Adrenal gland (tissue), 9 donors: ENCODE measurements at regions not wholly inside any gene's neighbourhood (a gene's known extent, or its start where the extent isn't known, plus 50 kb on each side); places are given as distances from the start of the nearest gene placed in this dataset.

Experiments used
- DNase-seq, 7 donors: peaks; one replicate each; pipeline ENCODE4 v3.0.0-alpha.2; 2019 to 2020
- H3K27ac ChIP-seq, 5 donors: fragments of 200-600 bp; sonication (generic) in 4 of 5; 1 replicate in 3 of 5; 2 replicates in 2 of 5; pipeline versions ENCODE4 v1.5.1 to v1.8.0; 2016 to 2020; ENCODE audit warnings: mild to moderate bottlenecking in 1 of 5
- H3K27me3 ChIP-seq: fragments of 200-600 bp; 2 replicates; pipeline ENCODE4 v1.8.0; 2021
- H3K36me3 ChIP-seq, 2 donors: fragments of 200-600 bp; replicated peaks in 1 of 2; 1 replicate in 1 of 2; 2 replicates in 1 of 2; pipeline versions ENCODE4 v1.5.1 to v1.8.0; 2018 to 2022
- H3K4me1 ChIP-seq, 2 donors: fragments of 200-600 bp; replicated peaks in 1 of 2; 1 replicate in 1 of 2; 2 replicates in 1 of 2; pipeline versions ENCODE4 v1.5.1 to v1.8.0; 2018 to 2021
- H3K4me3 ChIP-seq, 4 donors: fragments of 200-600 bp; sonication (generic) in 3 of 4; one replicate each; pipeline ENCODE4 v1.5.1; 2016 to 2018
- H3K9me3 ChIP-seq, 3 donors: fragments of 200-600 bp; sonication (generic) in 1 of 3; replicated peaks in 1 of 3; 1 replicate in 2 of 3; 2 replicates in 1 of 3; pipeline versions ENCODE4 v1.5.1 to v1.8.0; 2016 to 2021
- CTCF ChIP-seq, 6 experiments: fragments of 450-650 bp in 4 of 6; fragments of 200-600 bp in 2 of 6; sonication (generic) in 1 of 6; IDR thresholded peaks; 1 replicate in 5 of 6; 2 replicates in 1 of 6; pipeline versions ENCODE4 v1.5.1 to v1.8.0; 2016 to 2021; ENCODE audit warnings: antibody characterized with exemption in 6 of 6, mild to moderate bottlenecking in 2 of 6, moderate library complexity in 1 of 6
- POLR2A ChIP-seq, 2 donors: fragments of 450-650 bp; IDR thresholded peaks; one replicate each; pipeline ENCODE4 v1.6.1; 2017; ENCODE audit warnings: antibody characterized with exemption in 2 of 2, mild to moderate bottlenecking in 2 of 2, moderate library complexity in 1 of 2
- WGBS, 4 donors: extraction: QIAGEN DNeasy Blood & Tissue Kit in 2 of 4; methylation state at CpG; one replicate each; pipeline versions ENCODE4 v1.1.5 to v1.1.7; 2013 to 2017; 5-methylcytosine and 5-hydroxymethylcytosine counted together
- intact Hi-C, 2 donors: fragments of 100-400 bp; cut with DNase I; formaldehyde crosslinking; loops; one replicate each; pipeline versions ENCODE4 v1.14.1 to v1.15.0; 2022 to 2023
- donor health status: healthy with polysubstance abuse.
- donor health status: Bipolar disorder and iron deficiency.
- donor health status: DM: yes; HTN: yes; CAD: no.
- donor health status: DM: no; HTN: no; CAD: no.
- donor health status: DM: no; HTN: no; CAD: no.

DNA sequence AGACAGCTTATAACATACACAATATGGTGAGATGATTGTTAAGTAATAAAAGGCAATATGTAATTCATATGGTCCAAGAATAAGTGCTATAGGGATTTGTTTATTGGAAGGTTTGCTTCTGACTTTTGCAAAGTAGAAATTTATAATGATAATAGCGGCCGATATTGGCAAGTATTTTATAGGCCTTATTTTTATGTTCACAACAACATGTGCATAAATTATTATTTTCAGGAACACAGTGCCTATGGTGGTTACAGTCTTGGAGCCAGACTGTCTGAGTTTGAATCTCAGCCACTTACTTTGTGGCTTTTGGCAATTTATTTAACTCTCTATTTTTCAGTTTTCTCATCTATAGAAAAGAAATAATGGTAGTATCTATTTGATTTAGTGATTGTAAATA, 607.5 kb downstream of the USP25 start:
- no peak overlapping the region for H3K4me3 ChIP-seq
- H3K27ac ChIP-seq: no peak overlapping the region
- intact Hi-C loops: loop anchor here in 1 of 2 donors (10.0 kb wide), 1 partner anchor 252 kb away; no protein-coding TSS in a partner anchor
- no peaks in the 10 kb centered on the region for H3K36me3 ChIP-seq
- TF ChIP-seq CTCF (IDR thresholded peaks at IDR 0.05) (no peak), POLR2A (IDR thresholded peaks at IDR 0.05) (no peak)
- H3K27me3 ChIP-seq: no peaks in the 10 kb centered on the region
- WGBS, 4 donors: 93 to 98% (median 98%) methylated on average over 2 of the region's 2 CpGs
- no peaks in the 10 kb centered on the region for H3K4me1 ChIP-seq
- no peaks in the 10 kb centered on the region for H3K9me3 ChIP-seq
- DNase-seq: no peak

GRCh38 chr21:16342932-16343331, 613.1 kb downstream of the USP25 start:
- H3K4me1 ChIP-seq: no peaks in the 10 kb centered on the region
- WGBS, 4 donors: 91 to 97% (median 94%) methylated on average over 1 of the region's 1 CpG

DNA sequence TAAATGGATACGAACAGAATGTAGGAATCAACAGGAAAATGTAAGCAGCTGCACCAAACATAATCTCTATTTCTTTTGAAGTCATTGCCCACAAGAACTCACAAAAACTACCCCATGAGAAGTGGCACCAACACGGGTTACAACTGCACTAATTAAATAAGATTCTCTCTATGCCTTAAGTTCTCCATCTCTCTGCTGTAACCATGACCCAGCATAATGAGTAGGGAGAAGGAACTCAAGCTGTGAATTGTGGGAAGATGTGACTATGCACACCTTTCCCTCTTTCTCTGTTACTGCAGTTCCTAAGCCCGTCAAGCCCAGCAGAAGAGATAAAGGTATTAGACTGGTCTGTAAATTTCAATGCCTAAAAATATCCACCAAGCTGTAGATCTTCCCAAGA, 614.0 kb downstream of the USP25 start:
- Histone ChIP-seq H3K9me3 (no peaks in the 10 kb centered on the region), H3K4me1 (no peaks in the 10 kb centered on the region), H3K27ac (no peak overlapping the region), H3K4me3 (no peak overlapping the region), H3K36me3 (no peaks in the 10 kb centered on the region), H3K27me3 (no peaks in the 10 kb centered on the region)
- intact Hi-C loops: no loop called here
- DNase-seq: no peak
- WGBS, 4 donors: 92 to 95% (median 93%) methylated on average over 3 of the region's 3 CpGs
- no peak for TF ChIP-seq POLR2A (IDR thresholded peaks at IDR 0.05)
- no peak for TF ChIP-seq CTCF (IDR thresholded peaks at IDR 0.05)

More at GRCh38 chr21:16342932-16343331, 613.1 kb downstream of the USP25 start:
- Histone ChIP-seq H3K36me3 (no peaks in the 10 kb centered on the region), H3K4me3 (no peak overlapping the region), H3K27me3 (no peaks in the 10 kb centered on the region), H3K27ac (no peak overlapping the region), H3K9me3 (no peaks in the 10 kb centered on the region)
- intact Hi-C loops: no loop called here
- DNase-seq: no peak
- TF ChIP-seq POLR2A (IDR thresholded peaks at IDR 0.05) (no peak), CTCF (IDR thresholded peaks at IDR 0.05) (no peak)

GRCh38 chr21:16345757-16346156, 616.0 kb downstream of the USP25 start:
- no peak overlapping the region for H3K4me3 ChIP-seq
- H3K9me3 ChIP-seq: no peaks in the 10 kb centered on the region
- no peaks in the 10 kb centered on the region for H3K27me3 ChIP-seq
- DNase-seq: no peak
- TF ChIP-seq POLR2A (IDR thresholded peaks at IDR 0.05): no peak
- TF ChIP-seq CTCF (IDR thresholded peaks at IDR 0.05): no peak
- intact Hi-C loops: no loop called here
- no peak overlapping the region for H3K27ac ChIP-seq
- H3K36me3 ChIP-seq: no peaks in the 10 kb centered on the region
- no peaks in the 10 kb centered on the region for H3K4me1 ChIP-seq
- 92 to 100% (median 95%) methylated on average over 1 of the region's 1 CpG for WGBS, 4 donors
